ENCODE measurements at regions not wholly inside any gene's neighbourhood (a gene's known extent, or its start where the extent isn't known, plus 50 kb on each side); places are given as distances from the start of the nearest gene placed in this dataset.
"Not testable (repeated sequence)": the region's sequence is repeated elsewhere in the genome, so short reads cannot be mapped to it uniquely, and the experiment has no call there.

GRCh38 chr22:25288481-25288880, 69.0 kb downstream of the CRYBB2 start:
- not testable (repeated sequence) for TF ChIP-seq CTCF, POLR2AphosphoS5 (IDR thresholded peaks at IDR 0.05)

Data from gastroesophageal sphincter (tissue), 3 donors.